KMS-11 (cell line): ENCODE measurements at regions not wholly inside any gene's neighbourhood (a gene's known extent, or its start where the extent isn't known, plus 50 kb on each side); places are given as distances from the start of the nearest gene placed in this dataset.
"Not testable (repeated sequence)": the region's sequence is repeated elsewhere in the genome, so short reads cannot be mapped to it uniquely, and the experiment has no call there.

Experiments
- H2AFZ ChIP-seq: fragments of 200-600 bp; sonication (generic); 2 replicates; pipeline ENCODE4 v1.6.1; 2016; ENCODE audit warnings: antibody characterized with exemption, mixed run types, low read depth
- H3K27ac ChIP-seq: fragments of 200-600 bp; sonication (generic); 2 replicates; pipeline ENCODE4 v1.6.1; 2016; ENCODE audit warnings: mild to moderate bottlenecking, mixed run types
- H3K27me3 ChIP-seq: fragments of 200-600 bp; sonication (generic); 2 replicates; pipeline ENCODE4 v1.6.1; 2017; ENCODE audit warnings: mild to moderate bottlenecking, low read depth, mixed run types, moderate library complexity; ENCODE audit not compliant: insufficient read depth
- H3K36me3 ChIP-seq: fragments of 200-600 bp; sonication (generic); 2 replicates; pipeline ENCODE4 v1.6.1; 2017; ENCODE audit warnings: mild to moderate bottlenecking, mixed run types; ENCODE audit not compliant: insufficient read depth
- H3K4me1 ChIP-seq: fragments of 200-600 bp; sonication (generic); 2 replicates; pipeline ENCODE4 v1.6.1; 2016; ENCODE audit warnings: mild to moderate bottlenecking, low read depth, mixed run types; ENCODE audit not compliant: poor library complexity, severe bottlenecking
- H3K4me2 ChIP-seq: fragments of 200-600 bp; sonication (generic); 2 replicates; pipeline ENCODE4 v1.7.0; 2016; ENCODE audit warnings: mild to moderate bottlenecking, mixed run types
- H3K4me3 ChIP-seq: fragments of 200-600 bp; sonication (generic); IDR thresholded peaks from 2 replicates; pipeline ENCODE4 v1.6.1; 2017; ENCODE audit warnings: low read depth, low read length, mixed read lengths; ENCODE audit not compliant: insufficient read depth
- H3K79me2 ChIP-seq: fragments of 200-600 bp; sonication (generic); 2 replicates; pipeline ENCODE4 v1.6.1; 2016; ENCODE audit warnings: low read depth, mixed run types; ENCODE audit not compliant: insufficient read depth
- H3K9ac ChIP-seq: fragments of 200-600 bp; sonication (generic); 2 replicates; pipeline ENCODE4 v1.6.1; 2016; ENCODE audit warnings: mild to moderate bottlenecking, mixed run types
- H4K20me1 ChIP-seq: fragments of 200-600 bp; sonication (generic); 2 replicates; pipeline ENCODE4 v1.6.1; 2016; ENCODE audit warnings: mild to moderate bottlenecking, mixed run types; ENCODE audit not compliant: insufficient read depth
- CTCF ChIP-seq: fragments of 200-600 bp; sonication (generic); conservative IDR thresholded peaks from 2 replicates; pipeline ENCODE4 v1.6.1; 2017; ENCODE audit warnings: low read depth, mild to moderate bottlenecking, antibody characterized with exemption, low read length, moderate library complexity, mixed read lengths

GRCh38 chr5:108545301-108545700 lies 163.4 kb upstream of the FBXL17 start:
- no peak overlapping the region for H2AFZ ChIP-seq
- H3K27me3 ChIP-seq: no peaks in the 10 kb centered on the region
- no peak overlapping the region for H3K4me2 ChIP-seq
- H3K79me2 ChIP-seq: no peaks in the 10 kb centered on the region
- H3K9ac ChIP-seq: no peak overlapping the region
- no peaks in the 10 kb centered on the region for H3K4me1 ChIP-seq
- H3K4me3 ChIP-seq: no peak overlapping the region
- H4K20me1 ChIP-seq: no peaks in the 10 kb centered on the region
- no peak overlapping the region for H3K27ac ChIP-seq
- TF ChIP-seq CTCF: no peak
- H3K36me3 ChIP-seq: no peaks in the 10 kb centered on the region

DNA sequence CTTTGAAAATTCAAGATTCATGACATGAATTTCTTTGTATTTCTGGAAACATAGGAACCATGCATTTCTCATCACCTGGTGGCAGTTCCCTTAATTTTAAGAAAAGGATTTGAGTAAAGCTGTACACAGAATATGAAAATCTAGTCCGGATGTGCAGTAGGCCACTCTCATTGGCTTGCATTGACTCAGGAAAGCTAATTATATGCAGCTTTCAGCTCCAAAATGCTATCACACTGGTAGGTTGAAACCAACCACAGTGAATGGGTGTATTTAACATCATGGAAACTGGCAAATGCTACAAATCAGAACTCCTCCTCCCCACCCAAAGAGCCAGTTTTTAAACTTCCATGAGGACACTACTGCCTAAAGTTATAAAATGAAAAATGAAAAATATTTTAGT lies 161.6 kb upstream of the FBXL17 start:
- no peak overlapping the region for H3K9ac ChIP-seq
- no peaks in the 10 kb centered on the region for H3K79me2 ChIP-seq
- no peaks in the 10 kb centered on the region for H3K4me1 ChIP-seq
- H4K20me1 ChIP-seq: no peaks in the 10 kb centered on the region
- no peak overlapping the region for H2AFZ ChIP-seq
- no peak overlapping the region for H3K4me3 ChIP-seq
- no peaks in the 10 kb centered on the region for H3K36me3 ChIP-seq
- no peaks in the 10 kb centered on the region for H3K27me3 ChIP-seq
- H3K4me2 ChIP-seq: no peak overlapping the region
- no peak overlapping the region for H3K27ac ChIP-seq
- TF ChIP-seq CTCF: no peak

DNA sequence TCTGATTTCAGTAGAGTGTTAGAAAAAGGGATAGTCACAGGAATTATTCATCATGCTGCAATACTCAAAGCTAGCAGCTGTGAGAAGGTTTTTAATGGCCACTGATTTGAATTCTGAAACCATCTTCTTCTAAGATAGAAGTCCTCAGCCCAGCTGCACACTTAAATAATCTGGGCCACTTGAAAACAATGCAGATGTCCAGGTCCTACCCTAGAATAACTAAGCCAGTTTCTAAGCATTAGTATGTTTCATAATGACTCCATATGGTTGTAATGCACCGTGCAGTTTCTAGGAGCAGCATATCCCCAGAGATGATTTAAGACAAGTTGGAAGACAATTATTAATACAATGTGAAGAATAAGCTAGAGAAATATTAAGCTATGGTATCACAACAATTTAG lies 159.9 kb upstream of the FBXL17 start:
- Histone ChIP-seq H3K27ac (no peak overlapping the region), H2AFZ (no peak overlapping the region), H3K9ac (no peak overlapping the region), H4K20me1 (no peaks in the 10 kb centered on the region), H3K79me2 (no peaks in the 10 kb centered on the region), H3K4me1 (no peaks in the 10 kb centered on the region), H3K4me3 (no peak overlapping the region), H3K4me2 (no peak overlapping the region), H3K36me3 (no peaks in the 10 kb centered on the region), H3K27me3 (no peaks in the 10 kb centered on the region)
- TF ChIP-seq CTCF: no peak

DNA sequence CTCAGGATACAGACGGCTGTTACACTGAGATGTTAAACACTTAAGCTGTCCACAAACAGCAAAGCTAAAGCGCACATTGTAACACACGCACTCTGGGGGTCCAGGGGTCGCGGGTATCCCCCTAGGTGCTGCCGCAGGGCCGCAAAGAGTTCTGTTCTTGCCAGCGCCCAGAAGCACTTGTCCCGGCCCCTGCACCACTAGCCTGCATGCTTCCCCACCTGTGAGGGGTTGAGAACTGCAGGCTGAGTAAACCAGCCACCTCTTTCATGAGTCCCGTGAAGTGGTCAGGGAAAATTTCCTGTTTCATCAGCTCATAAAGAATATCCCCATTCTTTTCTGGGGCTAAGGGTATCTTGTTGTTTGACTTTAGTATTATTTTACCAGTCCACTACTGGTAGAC lies 154.4 kb upstream of the FBXL17 start:
- Histone ChIP-seq H3K36me3 (no peaks in the 10 kb centered on the region), H3K79me2 (no peaks in the 10 kb centered on the region), H3K9ac (no peak overlapping the region), H3K27me3 (no peaks in the 10 kb centered on the region), H4K20me1 (no peaks in the 10 kb centered on the region), H2AFZ (no peak overlapping the region), H3K4me3 (no peak overlapping the region), H3K4me1 (no peaks in the 10 kb centered on the region), H3K27ac (no peak overlapping the region), H3K4me2 (no peak overlapping the region)
- TF ChIP-seq CTCF: no peak

- not testable (repeated sequence) for H3K79me2 ChIP-seq, H3K4me1 ChIP-seq, H4K20me1 ChIP-seq, H3K36me3 ChIP-seq, H3K4me3 ChIP-seq, H3K9ac ChIP-seq, H3K27ac ChIP-seq, H3K27me3 ChIP-seq, H2AFZ ChIP-seq, H3K4me2 ChIP-seq
Measured at GRCh38 chr5:108532129-108532445, 150.2 kb upstream of the FBXL17 start.
